AG04450 (cell line): ENCODE measurements at regions not wholly inside any gene's neighbourhood (a gene's known extent, or its start where the extent isn't known, plus 50 kb on each side); places are given as distances from the start of the nearest gene placed in this dataset.

Experiments
- CTCF ChIA-PET: fragments of 300-600, 350-600 bp; formaldehyde crosslinking; extraction: SDS; loops from one replicate; lab custom pipeline; 2022; ENCODE audit warnings: antibody characterized with exemption, inconsistent platforms; lab: Charles Lee
- POLR2A ChIA-PET: fragments of 350-600 bp; formaldehyde crosslinking; extraction: SDS; loops from one replicate; lab custom pipeline; 2021; ENCODE audit warnings: antibody characterized with exemption, inconsistent platforms; lab: Yijun Ruan, JAX
- DNase-seq: peaks from one replicate; pipeline ENCODE4 v3.0.0-alpha.2; 2011; ENCODE audit warnings: low read depth, low spot score
- H3K27ac ChIP-seq: one replicate; pipeline ENCODE4 v1.5.1; 2012; ENCODE audit warnings: low read depth, low read length, control low read depth
- H3K27me3 ChIP-seq: one replicate; pipeline ENCODE4 v1.6.0; 2012; ENCODE audit warnings: low read length; ENCODE audit not compliant: control insufficient read depth, insufficient read depth
- H3K4me3 ChIP-seq: 2 replicates; pipeline ENCODE4 v1.5.1; 2011; ENCODE audit warnings: mild to moderate bottlenecking, low read depth, low read length, control low read depth
- H3K9me3 ChIP-seq: 2 replicates; pipeline ENCODE4 v1.5.1; 2012; ENCODE audit warnings: low read length; ENCODE audit not compliant: control insufficient read depth, insufficient read depth
- CTCF ChIP-seq: IDR thresholded peaks from 2 replicates; pipeline ENCODE4 v1.5.1; 2011; ENCODE audit warnings: low read depth, low read length, control low read depth, inconsistent platforms

- no peak for TF ChIP-seq CTCF
- POLR2A ChIA-PET: no interaction called here
- no peak for DNase-seq
Observed at GRCh38 chr3:82353306-82354171, 592.1 kb upstream of the GBE1 start.

GRCh38 chr3:82347585-82347984 lies 586.1 kb upstream of the GBE1 start:
- H3K9me3 ChIP-seq: no peaks in the 10 kb centered on the region
- H3K27ac ChIP-seq: no peak overlapping the region
- POLR2A ChIA-PET: no interaction called here
- CTCF ChIA-PET: no interaction called here
- DNase-seq: no peak
- no peak overlapping the region for H3K4me3 ChIP-seq
- H3K27me3 ChIP-seq: no peaks in the 10 kb centered on the region
- TF ChIP-seq CTCF: no peak

More at GRCh38 chr3:82353306-82354171, 592.1 kb upstream of the GBE1 start:
- CTCF ChIA-PET: no interaction called here
- Histone ChIP-seq H3K27ac (no peak overlapping the region), H3K27me3 (no peaks in the 10 kb centered on the region), H3K9me3 (no peaks in the 10 kb centered on the region), H3K4me3 (no peak overlapping the region)

- no peaks in the 10 kb centered on the region for H3K9me3 ChIP-seq
Observed at GRCh38 chr3:82342521-82342920, 581.1 kb upstream of the GBE1 start.

GRCh38 chr3:82329300-82329699 lies 567.9 kb upstream of the GBE1 start:
- Histone ChIP-seq H3K27me3 (no peaks in the 10 kb centered on the region), H3K9me3 (no peaks in the 10 kb centered on the region), H3K27ac (no peak overlapping the region), H3K4me3 (no peak overlapping the region)
- no peak for TF ChIP-seq CTCF
- ChIA-PET CTCF (no interaction called here), POLR2A (no interaction called here)
- no peak for DNase-seq

More at GRCh38 chr3:82342521-82342920, 581.1 kb upstream of the GBE1 start:
- DNase-seq: no peak
- Histone ChIP-seq H3K27ac (no peak overlapping the region), H3K4me3 (no peak overlapping the region), H3K27me3 (no peaks in the 10 kb centered on the region)
- ChIA-PET CTCF (no interaction called here), POLR2A (no interaction called here)
- no peak for TF ChIP-seq CTCF

GRCh38 chr3:82311901-82312300 lies 550.5 kb upstream of the GBE1 start:
- Histone ChIP-seq H3K27ac (no peak overlapping the region), H3K27me3 (no peaks in the 10 kb centered on the region), H3K9me3 (peaks cover 6% of the 10 kb centered on the region), H3K4me3 (no peak overlapping the region)
- ChIA-PET POLR2A (no interaction called here), CTCF (no interaction called here)
- TF ChIP-seq CTCF: no peak
- no peak for DNase-seq
